Dendritic cell treated with granulocyte-macrophage colony-stimulating factor and Interleukin-4, amounts not matched to agents 40 ng/mL and 50 ng/mL, for 4 days (primary cell): ENCODE measurements at regions not wholly inside any gene's neighbourhood (a gene's known extent, or its start where the extent isn't known, plus 50 kb on each side); places are given as distances from the start of the nearest gene placed in this dataset.

Experiments used
- H3K27ac Mint-ChIP-seq: one replicate; pipeline ENCODE4 v1.8.0; 2022; ENCODE audit warnings: mild to moderate bottlenecking, mixed read lengths
- H3K27me3 Mint-ChIP-seq: one replicate; pipeline ENCODE4 v1.8.0; 2022; ENCODE audit warnings: mild to moderate bottlenecking, mixed read lengths
- H3K36me3 Mint-ChIP-seq: one replicate; pipeline ENCODE4 v1.8.0; 2022; ENCODE audit warnings: low read depth, mixed read lengths
- H3K4me1 Mint-ChIP-seq: one replicate; pipeline ENCODE4 v1.8.0; 2022; ENCODE audit warnings: low read depth, mixed read lengths
- H3K4me3 Mint-ChIP-seq: one replicate; pipeline ENCODE4 v1.8.0; 2022; ENCODE audit warnings: mild to moderate bottlenecking, moderate library complexity, mixed read lengths
- H3K9me3 Mint-ChIP-seq: one replicate; pipeline ENCODE4 v1.8.0; 2022; ENCODE audit warnings: mixed read lengths
- intact Hi-C: fragments of 100-400 bp; cut with micrococcal nuclease; formaldehyde crosslinking; loops from one replicate; pipeline ENCODE4 v1.15.0; 2022

DNA sequence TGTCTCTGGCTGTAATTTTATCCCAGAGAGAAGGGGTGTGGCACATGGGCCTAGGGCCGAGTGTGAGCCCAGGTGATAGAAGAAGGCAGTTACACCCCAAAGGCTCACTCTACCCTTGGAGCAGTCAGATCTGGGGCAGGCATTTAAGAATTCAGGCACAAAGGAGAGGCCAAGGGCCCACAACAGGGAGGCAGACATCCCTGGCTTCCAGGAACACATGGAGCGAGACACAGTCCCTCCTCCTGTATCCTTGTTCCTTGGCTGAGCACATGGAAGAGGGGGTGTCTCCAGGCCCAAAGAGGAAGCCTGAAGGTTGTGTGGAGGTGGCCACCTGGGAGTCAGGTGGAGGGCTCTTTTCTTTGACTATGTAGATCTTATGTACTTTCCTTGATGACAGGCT, 286.2 kb downstream of the RPS24 start:
- Mint-ChIP-seq H3K27ac (no peak overlapping the region), H3K36me3 (no peaks in the 10 kb centered on the region), H3K4me3 (no peak overlapping the region), H3K4me1 (no peaks in the 10 kb centered on the region), H3K9me3 (peaks cover 1% of the 10 kb centered on the region), H3K27me3 (no peaks in the 10 kb centered on the region)
- intact Hi-C loops: no loop called here

DNA sequence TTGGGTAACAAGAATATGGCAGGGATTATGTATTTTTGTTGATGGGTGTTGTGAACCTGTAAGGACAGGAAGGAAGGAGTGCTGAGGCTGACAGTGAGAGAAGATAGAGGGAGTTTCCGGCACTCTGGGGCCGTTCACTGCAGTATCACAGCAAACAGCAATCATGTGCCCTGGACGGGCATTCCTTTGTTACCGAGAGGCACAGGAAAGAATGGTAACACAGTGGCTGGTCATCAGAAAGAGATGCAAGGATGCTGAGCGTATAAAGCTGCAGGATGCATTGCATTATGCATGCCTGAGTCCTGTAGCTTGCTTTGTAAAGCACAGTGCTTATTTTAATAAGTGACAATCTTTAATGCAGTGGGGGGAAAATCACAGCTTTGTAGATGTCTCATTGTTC, 286.8 kb downstream of the RPS24 start:
- no peaks in the 10 kb centered on the region for H3K27me3 Mint-ChIP-seq
- H3K4me1 Mint-ChIP-seq: no peaks in the 10 kb centered on the region
- no peak overlapping the region for H3K4me3 Mint-ChIP-seq
- H3K27ac Mint-ChIP-seq: no peak overlapping the region
- peaks cover 8% of the 10 kb centered on the region for H3K9me3 Mint-ChIP-seq
- intact Hi-C loops: no loop called here
- H3K36me3 Mint-ChIP-seq: no peaks in the 10 kb centered on the region

DNA sequence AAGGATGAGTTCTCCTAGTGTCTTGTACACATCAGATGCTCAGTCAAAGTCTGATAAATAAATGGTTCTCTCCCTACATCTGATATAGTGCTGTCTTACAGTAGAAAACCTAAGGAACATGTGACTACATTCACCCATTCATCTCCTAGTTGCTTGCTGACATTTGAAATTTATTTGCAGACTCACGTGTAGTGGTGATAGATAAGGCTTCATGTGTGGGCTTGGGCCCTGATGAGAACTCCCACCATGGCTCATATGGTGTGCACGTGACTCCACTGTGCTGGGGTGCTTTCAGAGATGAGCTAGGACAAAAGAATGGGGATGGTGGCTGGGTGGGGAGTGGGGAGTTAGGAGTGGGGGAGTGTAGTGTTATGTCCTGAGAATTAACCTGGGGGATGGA, 287.3 kb downstream of the RPS24 start:
- H3K4me3 Mint-ChIP-seq: no peak overlapping the region
- H3K27me3 Mint-ChIP-seq: no peaks in the 10 kb centered on the region
- H3K27ac Mint-ChIP-seq: no peak overlapping the region
- H3K36me3 Mint-ChIP-seq: no peaks in the 10 kb centered on the region
- H3K4me1 Mint-ChIP-seq: no peaks in the 10 kb centered on the region
- intact Hi-C loops: no loop called here
- H3K9me3 Mint-ChIP-seq: peaks cover 13% of the 10 kb centered on the region

DNA sequence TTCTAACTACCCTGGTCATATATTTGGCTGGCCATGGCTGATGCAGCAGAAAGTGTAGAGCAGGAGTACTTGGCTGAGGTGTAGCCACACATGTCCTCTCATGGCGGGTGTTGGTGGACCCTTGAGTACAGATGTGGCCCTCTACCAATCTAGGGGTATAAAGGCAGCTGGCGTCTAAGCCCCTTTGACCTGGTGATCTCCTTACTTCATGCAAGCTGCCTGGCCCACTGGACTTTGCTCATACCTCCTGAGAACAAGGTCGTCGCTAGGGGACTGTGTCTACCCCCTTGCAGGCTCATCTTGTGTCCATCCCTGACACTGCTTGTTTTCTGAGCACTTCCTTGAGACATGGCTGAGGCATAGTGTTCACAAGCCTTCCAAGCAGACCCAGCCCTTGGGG, 287.8 kb downstream of the RPS24 start:
- peaks cover 18% of the 10 kb centered on the region for H3K9me3 Mint-ChIP-seq
- H3K27ac Mint-ChIP-seq: no peak overlapping the region
- no peaks in the 10 kb centered on the region for H3K4me1 Mint-ChIP-seq
- no peaks in the 10 kb centered on the region for H3K36me3 Mint-ChIP-seq
- H3K4me3 Mint-ChIP-seq: no peak overlapping the region
- intact Hi-C loops: no loop called here
- peaks cover 2% of the 10 kb centered on the region for H3K27me3 Mint-ChIP-seq

DNA sequence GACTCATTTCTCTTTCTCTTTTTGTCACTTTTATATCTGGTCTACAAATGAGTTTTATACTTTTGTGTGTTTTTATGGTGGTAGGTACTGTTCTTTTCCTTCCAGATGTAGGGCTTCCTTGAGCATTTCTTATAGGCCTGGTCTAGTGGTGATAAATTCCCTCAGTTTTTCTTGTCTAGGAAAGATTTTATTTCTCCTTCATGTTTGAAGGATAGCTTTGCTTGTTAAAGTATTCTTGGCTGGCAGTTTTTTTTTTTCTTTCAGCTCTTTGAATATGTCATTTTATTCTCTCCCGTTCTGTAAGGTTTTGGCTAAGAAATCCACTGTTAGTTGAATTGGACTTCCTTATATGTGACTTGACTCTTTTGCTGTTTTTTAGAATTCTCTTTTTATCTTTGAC, 292.7 kb downstream of the RPS24 start:
- Mint-ChIP-seq H3K27ac (no peak overlapping the region), H3K4me3 (no peak overlapping the region), H3K4me1 (no peaks in the 10 kb centered on the region), H3K36me3 (no peaks in the 10 kb centered on the region), H3K9me3 (peaks cover 35% of the 10 kb centered on the region), H3K27me3 (peaks cover 5% of the 10 kb centered on the region)
- intact Hi-C loops: no loop called here

DNA sequence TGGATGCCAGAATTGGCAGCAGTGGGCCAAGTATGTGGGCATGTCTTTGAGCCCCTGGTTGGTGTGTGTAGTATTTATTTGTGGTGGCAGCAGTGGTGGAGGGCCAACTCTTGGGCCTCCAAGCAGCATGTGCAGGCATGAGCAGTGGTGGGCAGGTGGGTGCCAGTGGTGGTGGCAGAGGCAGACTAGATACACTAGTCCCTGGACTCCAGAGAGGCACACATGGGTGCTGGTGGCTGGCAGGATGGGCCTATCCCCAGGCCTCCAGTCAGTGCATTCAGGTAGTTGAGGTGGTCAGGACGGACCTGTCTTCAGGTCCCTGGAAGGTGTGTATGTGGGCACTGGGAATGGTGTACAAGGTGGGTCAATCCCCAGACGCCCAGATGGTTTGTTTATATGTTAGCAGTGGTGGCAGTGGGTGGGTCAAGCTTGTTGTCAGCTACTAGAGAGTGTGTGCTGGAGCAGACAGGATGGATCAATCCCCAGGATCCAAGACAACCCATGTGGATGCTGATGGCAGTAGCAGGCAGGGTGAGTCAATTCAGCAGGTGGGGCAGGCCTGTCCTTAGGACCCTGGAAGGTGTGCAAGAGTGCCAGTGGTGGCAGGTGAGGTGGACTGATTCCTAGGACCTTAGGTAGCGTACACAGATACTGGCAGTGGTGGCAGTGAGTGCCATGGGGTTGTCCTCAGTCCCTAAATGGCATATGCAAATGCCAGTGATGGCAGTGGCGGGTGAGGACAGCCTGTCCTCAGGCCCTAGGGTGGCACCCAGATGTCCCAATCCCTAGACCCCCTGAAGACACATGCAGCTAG, 294.3 kb downstream of the RPS24 start:
- Mint-ChIP-seq H3K4me1 (no peaks in the 10 kb centered on the region), H3K27me3 (peaks cover 5% of the 10 kb centered on the region), H3K9me3 (peaks cover 35% of the 10 kb centered on the region), H3K27ac (no peak overlapping the region), H3K4me3 (no peak overlapping the region), H3K36me3 (no peaks in the 10 kb centered on the region)
- intact Hi-C loops: no loop called here

DNA sequence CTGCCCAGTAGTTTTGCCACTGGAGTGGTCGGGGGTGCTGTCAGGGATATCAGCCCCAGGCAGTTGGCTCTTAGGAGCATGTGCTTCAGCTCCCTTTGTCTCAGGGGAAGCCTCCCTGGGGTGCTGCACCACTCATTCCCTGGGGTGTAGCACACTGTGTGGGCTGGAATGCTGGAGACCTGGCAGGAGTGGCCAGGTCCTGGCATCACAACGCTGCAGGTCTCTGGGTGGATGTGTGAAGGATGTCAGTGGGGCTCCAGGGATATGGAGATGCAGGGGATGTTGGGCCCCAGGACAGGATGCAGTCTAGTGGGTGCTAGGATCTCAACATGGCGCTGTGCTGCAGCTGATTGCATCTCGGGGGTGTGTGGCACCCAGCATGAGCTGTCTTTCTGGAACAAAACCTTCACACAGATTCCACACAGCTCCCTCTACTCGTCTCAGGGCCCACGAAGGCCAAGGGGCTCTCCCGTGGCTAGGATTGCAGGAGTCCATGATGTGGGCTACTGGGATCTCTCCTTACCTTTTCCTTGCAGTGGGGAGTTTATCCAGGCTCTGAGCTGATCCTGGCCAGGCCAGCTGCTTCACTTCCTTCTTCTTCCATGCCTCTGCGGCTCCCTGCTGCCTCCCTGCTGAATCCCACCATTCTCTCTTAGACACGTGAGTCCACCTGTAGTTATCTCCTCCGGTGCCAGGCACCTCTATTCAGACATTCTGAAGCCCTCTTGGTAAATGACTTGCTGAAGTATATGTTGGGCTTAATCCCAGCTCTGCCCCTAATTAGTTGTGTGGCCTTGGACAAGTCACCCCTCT, 295.1 kb downstream of the RPS24 start:
- H3K36me3 Mint-ChIP-seq: no peaks in the 10 kb centered on the region
- H3K4me1 Mint-ChIP-seq: no peaks in the 10 kb centered on the region
- H3K9me3 Mint-ChIP-seq: peaks cover 35% of the 10 kb centered on the region
- intact Hi-C loops: no loop called here
- no peak overlapping the region for H3K27ac Mint-ChIP-seq
- peaks cover 5% of the 10 kb centered on the region for H3K27me3 Mint-ChIP-seq
- H3K4me3 Mint-ChIP-seq: no peak overlapping the region

DNA sequence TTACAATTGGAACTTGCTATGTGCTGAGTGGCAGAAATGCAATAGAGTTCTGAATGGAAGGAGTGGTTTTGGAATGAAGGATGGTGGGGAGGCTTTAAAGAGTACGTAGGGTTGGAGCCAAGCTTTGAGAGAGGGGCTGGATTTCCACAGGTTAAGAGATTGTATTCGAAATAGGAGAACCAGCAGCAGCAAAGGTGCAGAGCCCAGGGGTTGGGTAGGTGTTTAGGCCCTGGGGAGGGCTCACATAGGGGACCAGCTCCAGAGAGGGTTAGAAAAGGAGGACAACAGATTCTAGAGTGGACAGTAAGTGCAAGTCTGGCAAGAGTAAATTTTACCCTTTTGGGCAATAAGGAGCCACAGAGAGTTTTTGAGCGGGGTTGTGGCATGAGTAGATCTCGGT, 297.2 kb downstream of the RPS24 start:
- H3K36me3 Mint-ChIP-seq: no peaks in the 10 kb centered on the region
- peaks cover 5% of the 10 kb centered on the region for H3K27me3 Mint-ChIP-seq
- H3K4me3 Mint-ChIP-seq: no peak overlapping the region
- intact Hi-C loops: no loop called here
- peaks cover 23% of the 10 kb centered on the region for H3K9me3 Mint-ChIP-seq
- no peaks in the 10 kb centered on the region for H3K4me1 Mint-ChIP-seq
- no peak overlapping the region for H3K27ac Mint-ChIP-seq

DNA sequence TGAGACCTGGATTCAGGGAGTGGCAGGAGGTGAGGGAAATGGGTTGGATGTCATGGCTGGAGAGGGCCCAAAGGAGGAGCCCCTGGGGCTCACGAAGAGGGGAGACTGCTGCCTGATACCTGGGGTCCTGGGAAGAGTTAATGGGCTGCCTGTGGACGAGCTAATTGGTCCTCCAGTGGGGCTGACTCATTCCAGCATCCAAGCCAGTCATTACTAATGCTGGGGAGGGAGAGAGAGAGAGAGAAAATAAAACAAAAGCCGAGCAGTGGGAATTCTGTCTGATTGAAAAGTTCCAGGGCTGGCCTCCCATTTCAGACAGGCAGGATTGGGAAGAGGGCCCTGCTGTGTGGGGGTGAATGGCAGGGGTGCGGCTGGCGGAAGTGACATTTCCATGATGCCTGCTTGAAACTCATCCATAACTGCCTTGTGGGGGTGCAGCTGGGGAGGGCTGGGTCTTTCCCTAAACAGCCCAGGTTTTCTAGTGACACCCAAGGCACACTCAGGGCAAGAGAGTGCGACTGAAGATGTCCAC, 297.8 kb downstream of the RPS24 start:
- Mint-ChIP-seq H3K4me3 (no peak overlapping the region), H3K27me3 (peaks cover 3% of the 10 kb centered on the region), H3K9me3 (peaks cover 17% of the 10 kb centered on the region), H3K27ac (no peak overlapping the region), H3K36me3 (no peaks in the 10 kb centered on the region), H3K4me1 (no peaks in the 10 kb centered on the region)
- intact Hi-C loops: no loop called here

DNA sequence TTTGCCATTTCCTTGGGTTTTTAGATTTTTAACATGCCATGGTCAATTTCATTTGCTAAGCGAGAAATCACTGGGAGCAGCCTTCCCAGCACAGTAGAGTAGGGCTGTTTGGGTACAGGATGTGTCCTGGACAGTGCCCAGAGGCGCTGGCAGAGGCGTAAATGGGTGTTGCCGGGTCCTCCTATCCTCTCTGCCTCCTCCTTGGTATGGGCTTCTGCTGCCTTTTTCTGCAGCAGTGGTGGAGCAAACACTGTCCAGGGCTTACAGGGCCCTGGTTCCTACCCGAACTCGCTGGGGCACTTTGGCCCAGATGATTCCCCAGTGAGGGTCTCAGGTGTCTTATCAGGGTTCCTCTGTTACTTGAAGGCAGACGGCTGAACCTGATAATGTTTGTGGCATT, 298.3 kb downstream of the RPS24 start:
- Mint-ChIP-seq H3K4me3 (no peak overlapping the region), H3K9me3 (peaks cover 12% of the 10 kb centered on the region), H3K27ac (no peak overlapping the region), H3K36me3 (no peaks in the 10 kb centered on the region), H3K4me1 (no peaks in the 10 kb centered on the region), H3K27me3 (peaks cover 3% of the 10 kb centered on the region)
- intact Hi-C loops: no loop called here

DNA sequence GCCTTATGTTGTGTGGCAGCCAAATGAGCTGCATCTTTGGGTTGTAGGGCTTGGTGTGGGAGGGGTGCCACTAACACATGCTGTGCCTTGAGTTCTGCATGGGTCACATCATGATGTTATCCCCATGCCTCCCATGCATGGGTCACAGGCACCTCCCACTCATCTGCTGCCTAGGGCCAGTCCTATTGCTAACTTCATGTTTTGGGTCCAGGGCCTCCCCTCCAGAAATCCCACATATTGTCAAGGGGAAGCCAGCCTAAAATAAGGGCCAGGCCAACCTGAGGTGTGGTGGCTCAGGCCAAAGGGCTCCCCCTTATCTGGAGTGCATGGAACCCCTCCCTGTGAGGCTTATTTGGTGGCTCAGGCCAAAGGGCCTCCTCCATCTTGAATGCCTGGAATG, 299.0 kb downstream of the RPS24 start:
- no peaks in the 10 kb centered on the region for H3K4me1 Mint-ChIP-seq
- H3K27me3 Mint-ChIP-seq: peaks cover 3% of the 10 kb centered on the region
- intact Hi-C loops: no loop called here
- no peak overlapping the region for H3K27ac Mint-ChIP-seq
- peaks cover 5% of the 10 kb centered on the region for H3K9me3 Mint-ChIP-seq
- no peak overlapping the region for H3K4me3 Mint-ChIP-seq
- H3K36me3 Mint-ChIP-seq: no peaks in the 10 kb centered on the region

DNA sequence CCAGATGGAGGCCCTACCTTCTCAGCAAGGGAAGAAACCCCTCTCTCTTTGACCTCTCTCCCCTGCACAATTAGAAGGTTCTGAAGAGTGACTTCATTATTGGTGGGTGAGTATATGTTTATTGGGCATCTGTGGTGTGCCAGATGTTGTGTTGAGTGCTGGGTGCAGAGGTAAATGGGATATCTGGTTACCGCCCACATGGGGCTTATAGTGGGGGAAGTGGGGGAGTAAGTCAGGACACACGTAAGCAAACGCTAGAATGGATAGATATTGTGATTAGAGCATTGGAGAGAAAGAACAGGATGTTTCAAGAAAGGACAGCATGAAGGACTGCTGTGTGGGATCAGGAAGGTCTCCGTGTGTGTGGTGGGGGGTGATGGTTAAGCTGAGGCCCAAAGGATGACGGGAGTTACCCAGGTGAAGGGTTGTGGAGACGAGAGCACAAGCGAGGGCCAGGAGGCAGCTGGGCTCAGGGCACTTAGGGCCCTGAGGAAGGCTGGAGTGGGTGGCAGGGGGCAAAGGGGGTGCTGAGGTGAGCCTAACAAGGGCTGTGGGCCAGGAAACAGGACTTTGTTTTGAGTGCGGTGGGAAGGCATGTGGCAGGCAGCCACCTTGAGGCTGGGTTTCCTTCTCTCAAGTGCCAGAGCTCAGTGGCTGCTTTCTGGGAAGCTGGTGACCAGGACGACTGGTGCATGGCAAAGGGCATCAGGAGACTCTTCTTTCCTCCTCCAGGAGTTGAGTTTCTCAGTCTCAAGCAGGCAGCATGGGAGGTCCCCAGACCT, 299.9 kb downstream of the RPS24 start:
- intact Hi-C loops: no loop called here
- no peaks in the 10 kb centered on the region for H3K9me3 Mint-ChIP-seq
- no peak overlapping the region for H3K4me3 Mint-ChIP-seq
- H3K4me1 Mint-ChIP-seq: no peaks in the 10 kb centered on the region
- peaks cover 6% of the 10 kb centered on the region for H3K27me3 Mint-ChIP-seq
- no peaks in the 10 kb centered on the region for H3K36me3 Mint-ChIP-seq
- no peak overlapping the region for H3K27ac Mint-ChIP-seq

DNA sequence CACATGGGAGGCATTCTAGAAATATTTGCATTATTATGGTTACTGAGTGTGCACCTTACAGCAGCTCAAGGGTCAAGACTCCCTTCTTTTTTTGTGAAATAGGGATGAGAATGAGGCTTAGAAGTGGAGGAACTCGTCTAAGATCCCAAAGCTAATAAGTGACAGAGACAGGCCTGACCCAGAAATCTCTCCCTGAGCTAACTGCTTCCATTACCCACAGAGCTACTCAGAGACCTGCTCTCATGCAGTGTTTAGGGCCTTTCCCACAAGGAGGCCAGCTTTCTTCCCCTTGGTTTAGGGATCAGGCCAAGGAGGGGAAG, 301.7 kb downstream of the RPS24 start:
- intact Hi-C loops: no loop called here
- no peaks in the 10 kb centered on the region for H3K4me1 Mint-ChIP-seq
- no peaks in the 10 kb centered on the region for H3K9me3 Mint-ChIP-seq
- H3K4me3 Mint-ChIP-seq: no peak overlapping the region
- peaks cover 13% of the 10 kb centered on the region for H3K27me3 Mint-ChIP-seq
- H3K36me3 Mint-ChIP-seq: no peaks in the 10 kb centered on the region
- no peak overlapping the region for H3K27ac Mint-ChIP-seq
